Left ventricle myocardium superior (tissue), 1 donor: ENCODE measurements at regions not wholly inside any gene's neighbourhood (a gene's known extent, or its start where the extent isn't known, plus 50 kb on each side); places are given as distances from the start of the nearest gene placed in this dataset.

Experiments used
- ATAC-seq: fragments of 200-7000 bp; cut with Tn5 transposase; one replicate; pipeline ENCODE4 v1.9.1; 2020; ENCODE audit warnings: mild to moderate bottlenecking, moderate library complexity
- DNase-seq: peaks from one replicate; pipeline ENCODE4 v3.0.0-alpha.2; 2020
- intact Hi-C: fragments of 100-400 bp; cut with micrococcal nuclease; formaldehyde crosslinking; loops from one replicate; pipeline ENCODE4 v1.11.0; 2022
- donor health status: DM: no; HTN: yes; CAD: no; lungs with severe emphysema.

DNA sequence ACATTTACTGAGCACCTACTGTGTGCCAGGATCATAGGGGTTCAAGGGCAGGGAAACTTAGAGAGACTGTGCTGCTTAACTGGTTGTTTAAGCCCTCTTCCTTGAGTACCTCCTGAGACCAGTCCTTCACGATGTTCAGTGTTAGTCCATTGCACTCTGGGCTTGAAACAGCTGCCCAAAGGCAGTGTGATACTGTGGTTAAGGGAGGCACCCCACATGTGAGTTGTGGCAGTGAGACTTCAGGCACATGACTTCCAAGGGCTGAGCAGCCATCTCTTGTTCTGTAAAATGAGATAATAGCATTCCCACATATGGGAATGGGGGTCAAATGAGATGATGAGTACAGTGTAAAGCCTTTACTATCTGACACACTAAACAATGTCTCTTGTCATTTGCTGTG is 75.1 kb downstream of the LINGO1 start:
- ATAC-seq (no peak), DNase-seq (no peak)
- intact Hi-C loops, result no loop called here

DNA sequence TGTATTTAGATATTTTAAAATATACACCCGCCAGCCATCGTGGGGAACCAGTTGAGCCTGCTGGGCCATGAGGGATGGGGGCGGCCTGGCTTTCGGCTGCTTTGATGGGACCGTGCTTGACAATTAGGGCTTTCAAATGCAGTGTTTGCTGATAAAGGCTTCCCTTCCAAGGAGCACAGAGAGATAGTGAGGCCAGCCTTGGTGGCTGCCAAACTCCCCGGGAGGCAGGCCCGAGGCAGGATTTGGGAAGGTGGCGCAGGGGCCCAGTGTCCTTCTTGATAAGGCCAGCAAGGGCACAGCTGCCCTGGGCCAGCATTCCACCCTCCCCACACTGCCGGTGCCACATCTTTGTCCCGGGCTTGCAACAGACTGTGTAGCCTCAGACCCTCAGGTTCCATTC is 75.6 kb downstream of the LINGO1 start:
- intact Hi-C loops, result no loop called here
- peak; percentile 85 for ATAC-seq
- peak; percentile 58 for DNase-seq

DNA sequence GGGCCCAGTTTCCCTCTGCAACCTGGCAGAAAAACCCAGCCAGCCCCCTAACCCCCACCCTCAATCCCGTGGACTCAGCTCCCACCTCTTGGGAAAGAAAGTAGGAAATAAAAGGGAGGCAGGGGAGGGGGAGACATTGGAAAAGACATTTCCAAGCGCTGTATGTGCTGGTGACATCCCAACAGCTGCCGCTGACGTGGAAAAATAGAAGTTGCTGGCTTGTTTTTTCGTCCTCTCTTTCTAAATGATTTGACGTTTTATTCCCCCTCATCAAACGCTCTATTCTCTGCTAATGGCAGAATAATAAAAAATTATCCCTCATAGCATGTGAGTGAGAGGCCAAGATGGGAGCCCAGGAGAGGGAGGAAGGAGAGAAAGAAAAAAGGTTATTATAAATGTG is 76.1 kb downstream of the LINGO1 start:
- no peak for DNase-seq
- intact Hi-C loops, result no loop called here
- no peak for ATAC-seq

DNA sequence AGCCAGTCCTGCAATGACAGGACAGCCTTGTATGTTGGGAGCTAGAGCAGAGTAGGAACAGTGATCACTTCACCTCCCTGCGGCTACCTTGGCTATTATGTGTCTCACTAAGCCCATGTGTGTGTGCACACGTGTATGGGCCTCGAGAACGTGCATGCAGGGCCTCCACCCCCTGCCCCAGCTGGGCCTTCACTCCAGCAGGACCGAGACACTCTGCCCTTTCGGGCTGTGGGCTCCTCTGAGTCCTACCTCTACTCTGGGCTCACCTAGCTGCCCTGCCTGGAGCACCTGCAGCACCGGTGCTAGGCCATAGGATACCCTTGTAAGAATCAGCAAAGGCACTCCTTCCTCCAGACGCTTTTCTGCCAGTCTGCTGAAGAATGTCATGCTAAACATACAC is 77.5 kb downstream of the LINGO1 start:
- intact Hi-C loops, result no loop called here
- DNase-seq (no peak), ATAC-seq (no peak)

DNA sequence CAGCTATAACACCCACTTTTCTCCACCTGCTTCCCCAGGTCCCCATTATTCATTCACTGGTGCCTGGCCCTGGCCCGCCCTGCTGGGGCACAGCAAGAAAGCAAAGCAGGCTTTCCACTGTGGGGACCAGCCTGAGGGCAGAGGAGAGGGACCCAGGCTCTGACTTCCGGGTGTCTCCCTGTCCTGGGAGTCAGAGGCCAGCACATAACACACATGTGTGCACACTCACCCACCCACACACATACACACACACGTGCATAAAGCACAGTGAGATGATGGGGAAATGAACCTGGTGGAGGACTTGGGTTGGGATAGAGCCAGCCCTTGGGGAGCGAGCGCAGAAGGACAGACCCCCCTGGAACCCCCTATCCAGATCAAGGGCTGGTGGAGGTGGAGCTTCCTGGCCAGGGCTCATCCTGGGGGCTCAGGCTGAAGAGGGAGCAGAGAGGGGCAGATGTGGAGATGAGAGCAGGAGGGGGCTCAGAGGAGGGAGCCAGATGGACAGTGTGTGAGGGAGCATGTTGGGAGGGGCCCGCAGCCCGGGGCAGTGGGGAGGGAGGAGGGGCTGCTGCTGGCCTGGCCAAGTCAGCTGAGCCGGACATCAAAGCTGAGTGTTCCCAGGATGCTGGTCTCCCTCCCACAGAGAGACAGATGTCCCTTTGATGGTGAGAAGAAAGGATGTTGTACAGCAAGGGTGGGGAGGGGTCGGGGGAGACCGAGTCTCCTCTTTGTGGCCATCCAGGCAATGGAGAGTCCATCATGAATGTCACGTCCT is 78.2 kb downstream of the LINGO1 start:
- intact Hi-C loops, result no loop called here
- DNase-seq (no peak), ATAC-seq (no peak)

DNA sequence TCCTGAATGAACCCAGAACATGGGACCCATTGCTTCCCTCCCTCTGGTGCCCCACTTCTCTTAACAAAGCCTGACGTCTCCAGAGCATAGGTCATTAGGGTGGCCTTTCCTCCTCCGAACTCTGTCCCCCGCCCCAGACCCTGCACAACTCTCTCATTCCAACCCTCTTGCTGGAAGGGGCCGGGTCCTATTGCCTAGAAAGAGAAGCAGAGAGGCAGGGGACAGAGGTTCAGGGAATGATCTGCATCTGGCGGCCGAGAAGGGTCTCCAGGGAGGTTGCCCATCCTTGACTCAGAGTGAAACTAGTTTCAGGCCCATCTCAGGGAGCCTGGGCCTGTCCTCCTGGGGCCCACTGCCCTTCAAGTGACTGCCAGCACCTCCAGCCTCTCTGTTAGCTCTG is 79.0 kb downstream of the LINGO1 start:
- intact Hi-C loops, result no loop called here
- ATAC-seq (no peak), DNase-seq (no peak)

DNA sequence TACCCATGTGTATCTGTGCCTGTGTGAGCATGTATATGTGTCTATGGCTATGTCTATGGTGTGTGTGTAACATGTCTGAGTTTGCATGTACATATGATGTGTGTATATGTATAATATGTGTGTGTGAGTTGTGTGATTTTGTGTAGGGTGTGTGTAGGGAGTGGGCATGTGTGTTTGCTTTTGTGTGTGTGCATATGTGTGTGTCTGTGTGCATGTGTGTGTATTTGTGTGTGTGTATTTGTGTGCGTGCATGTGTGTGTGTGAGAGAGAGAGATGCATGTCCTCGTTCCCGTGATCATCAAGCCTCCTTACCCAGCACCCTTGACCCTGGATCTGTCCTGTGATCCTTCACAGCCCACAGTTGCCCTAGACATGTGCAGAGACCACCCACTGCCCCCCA is 79.5 kb downstream of the LINGO1 start:
- ATAC-seq, result no peak
- intact Hi-C loops, result no loop called here
- no peak for DNase-seq

DNA sequence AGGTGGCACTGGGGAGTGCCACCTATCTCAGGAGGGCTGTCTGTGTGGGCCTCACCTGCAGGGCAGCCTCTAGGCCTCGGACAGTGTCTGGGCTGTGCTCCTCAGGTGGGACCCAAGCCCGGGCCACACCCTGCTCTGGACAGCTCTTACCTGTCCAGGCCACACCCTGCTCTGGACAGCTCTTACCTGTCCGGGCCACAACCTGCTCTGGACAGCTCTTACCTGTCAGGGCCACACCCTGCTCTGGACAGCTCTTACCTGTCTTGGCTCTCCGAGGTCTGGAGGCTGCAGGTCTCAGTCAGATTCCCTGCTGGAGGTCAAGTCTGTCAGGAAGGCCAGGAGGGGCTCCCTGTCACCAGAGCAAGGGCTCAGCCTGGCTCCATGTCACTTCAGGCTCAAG is 80.6 kb downstream of the LINGO1 start:
- no peak for DNase-seq
- intact Hi-C loops, result no loop called here
- no peak for ATAC-seq

DNA sequence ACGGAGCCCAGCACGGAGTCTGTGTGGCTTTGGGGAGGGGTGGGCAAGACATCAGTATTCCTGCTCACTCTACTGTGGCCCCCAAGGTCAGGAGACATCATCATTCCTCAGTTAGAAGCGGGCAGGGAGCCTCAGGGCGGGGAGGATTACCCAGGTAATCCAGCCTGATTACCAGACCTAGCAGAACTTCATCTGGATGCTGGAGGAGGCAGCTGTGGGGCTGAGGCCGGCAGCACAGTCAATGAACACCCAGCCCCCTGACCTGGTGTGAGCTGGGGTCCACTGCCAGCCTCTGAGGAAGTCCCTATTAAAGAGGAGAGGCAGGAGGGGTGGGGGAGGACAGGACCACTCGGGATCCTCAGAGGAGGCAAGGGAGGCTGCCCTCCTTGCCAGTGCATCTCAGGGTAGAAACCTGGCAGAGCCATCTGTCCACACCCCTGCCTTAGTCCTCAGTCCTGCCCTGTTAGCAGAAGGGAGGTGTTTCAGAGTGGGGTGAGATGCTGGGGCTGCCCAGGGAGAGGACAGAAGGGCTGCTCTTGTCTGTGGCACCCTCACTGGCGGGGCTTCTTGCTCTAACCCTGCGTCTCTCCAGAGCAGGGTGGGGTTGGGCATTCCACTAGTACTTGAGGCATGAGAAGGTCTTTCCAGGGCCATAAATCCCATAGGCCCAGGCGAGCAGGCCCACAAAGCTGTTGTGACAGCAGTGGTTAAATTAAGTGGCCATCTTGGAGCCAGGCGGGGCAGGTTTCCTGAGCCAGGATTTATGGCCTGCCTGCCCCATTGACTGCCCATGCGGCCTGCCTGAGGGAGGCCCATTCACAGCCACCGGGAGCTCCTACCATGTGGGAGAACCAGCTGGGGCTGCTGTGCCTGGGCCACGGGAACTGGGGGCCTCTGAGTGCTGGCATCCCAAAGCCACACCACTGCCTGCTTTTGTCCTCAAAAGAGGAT is 82.1 kb downstream of the LINGO1 start:
- ATAC-seq (no peak), DNase-seq (no peak)
- intact Hi-C loops, result no loop called here

DNA sequence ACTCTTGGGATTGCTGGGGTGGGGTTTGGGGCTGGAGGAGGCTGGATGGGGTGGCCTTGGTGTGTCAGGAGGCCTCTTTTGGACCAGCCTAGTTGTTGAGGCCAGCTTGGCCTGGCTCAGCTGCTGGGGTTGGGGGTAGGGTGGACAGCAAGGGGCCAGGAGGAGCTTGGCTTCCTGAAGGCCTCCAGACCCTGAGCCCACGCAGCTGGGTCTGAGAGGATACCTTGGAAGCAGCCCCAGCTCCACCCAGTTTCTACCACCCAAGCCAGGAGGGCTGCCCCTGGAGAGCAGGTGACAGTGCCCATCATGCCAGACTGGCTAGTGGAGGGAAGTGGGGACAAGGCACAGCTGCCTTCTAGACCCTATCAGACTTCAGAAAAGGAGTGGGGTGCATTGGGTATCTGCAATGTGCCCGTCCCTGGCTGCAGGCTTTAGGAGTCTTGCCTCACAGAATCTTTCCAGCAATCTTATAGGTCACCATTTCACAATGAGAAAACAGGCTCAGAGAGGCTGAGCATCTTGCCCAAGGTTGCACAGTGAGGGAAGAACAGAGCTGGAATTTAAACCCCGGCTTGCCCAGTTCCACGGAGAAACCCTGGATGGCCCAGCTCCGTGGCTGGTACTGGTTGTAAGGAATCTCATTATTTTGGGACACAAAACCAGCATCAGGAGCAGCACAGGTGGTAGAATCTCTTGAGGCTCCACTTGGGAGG is 83.0 kb downstream of the LINGO1 start:
- no peak for ATAC-seq
- intact Hi-C loops, result no loop called here
- DNase-seq, result no peak

DNA sequence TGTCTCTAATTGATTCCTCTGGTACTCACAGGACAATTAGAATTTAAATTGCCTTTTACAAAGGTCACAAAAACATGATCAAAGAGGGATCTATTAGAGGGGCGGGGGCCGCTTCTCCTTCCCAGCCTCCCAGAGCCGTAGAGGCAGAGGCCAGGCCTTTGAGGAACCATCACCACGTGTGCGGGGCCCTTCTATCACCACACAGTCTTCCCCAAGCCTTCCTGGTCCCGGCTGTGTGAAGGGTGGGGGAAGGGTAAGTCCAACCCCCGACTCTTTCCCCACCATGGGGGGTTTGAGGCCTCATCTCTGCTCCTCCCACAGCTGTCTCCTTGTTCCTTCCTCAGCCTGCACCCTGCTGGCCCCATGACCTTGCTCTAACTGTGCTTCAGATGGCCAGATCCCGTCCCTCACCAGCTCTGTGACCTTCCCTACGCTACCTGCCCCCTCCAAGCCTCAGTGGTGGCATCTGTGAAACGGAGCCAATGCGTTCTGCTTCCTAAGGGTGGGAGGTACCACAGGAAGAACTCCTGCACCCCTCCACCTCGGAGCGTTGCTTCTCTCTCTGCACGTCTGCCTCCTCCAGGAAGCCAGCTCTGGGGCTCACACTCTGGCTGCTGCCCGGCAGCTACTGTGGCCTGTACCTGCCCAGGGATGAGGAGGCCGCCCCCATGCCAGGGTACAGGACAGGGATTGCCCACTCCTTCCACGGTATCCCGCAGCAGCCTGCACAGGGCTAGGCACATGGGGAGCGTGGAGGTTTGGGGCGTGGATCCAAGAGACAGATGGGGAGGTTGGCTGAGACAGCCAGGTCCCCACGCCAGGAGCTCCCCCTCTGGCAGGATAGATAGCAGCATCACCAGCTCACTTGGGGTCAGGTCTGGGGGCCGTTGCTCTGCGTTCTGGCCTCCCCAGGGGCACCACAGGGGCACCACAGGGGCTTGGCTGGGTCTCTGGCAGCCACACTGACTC is 83.8 kb downstream of the LINGO1 start:
- ATAC-seq, result no peak
- intact Hi-C loops, result no loop called here
- no peak for DNase-seq

DNA sequence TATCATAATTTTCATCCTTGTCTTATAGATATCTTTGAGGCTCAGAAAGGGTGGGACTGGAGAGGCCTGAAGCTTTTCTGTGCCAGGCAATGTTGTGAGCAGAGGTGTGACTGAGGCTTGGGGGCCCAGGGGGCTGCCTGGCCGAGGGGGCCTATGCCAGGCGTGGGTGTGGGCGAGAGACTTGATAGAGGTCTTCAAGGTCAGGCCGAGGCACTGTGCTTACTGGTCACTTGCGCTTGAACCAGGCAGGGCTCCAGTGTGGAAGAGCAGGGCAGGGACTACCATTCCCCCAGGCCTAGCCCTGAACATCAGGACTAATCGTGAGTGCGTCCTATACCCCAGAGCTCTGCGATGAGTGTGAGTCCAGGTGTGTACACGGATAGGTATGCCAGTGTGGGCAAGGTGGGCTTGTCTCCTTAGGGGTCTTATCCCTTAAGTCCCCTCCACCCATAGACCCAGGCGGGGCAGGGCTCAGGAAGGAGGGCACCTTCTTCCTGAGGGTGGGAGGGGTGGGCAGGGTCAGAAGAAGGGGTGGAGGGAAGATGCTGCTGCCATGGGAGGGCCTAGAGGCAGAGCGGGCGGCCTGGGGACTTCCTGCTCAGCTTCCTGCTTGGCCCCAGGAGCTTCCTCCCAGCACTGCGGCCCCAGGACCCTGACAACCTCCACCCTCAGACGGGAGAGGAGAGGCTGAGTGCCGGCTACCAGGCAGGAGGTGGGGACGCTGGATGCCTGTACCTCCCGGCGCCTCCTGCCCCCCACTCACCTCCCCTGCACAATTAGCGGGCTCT is 84.7 kb downstream of the LINGO1 start:
- no peak for ATAC-seq
- intact Hi-C loops, result no loop called here
- DNase-seq, result no peak

DNA sequence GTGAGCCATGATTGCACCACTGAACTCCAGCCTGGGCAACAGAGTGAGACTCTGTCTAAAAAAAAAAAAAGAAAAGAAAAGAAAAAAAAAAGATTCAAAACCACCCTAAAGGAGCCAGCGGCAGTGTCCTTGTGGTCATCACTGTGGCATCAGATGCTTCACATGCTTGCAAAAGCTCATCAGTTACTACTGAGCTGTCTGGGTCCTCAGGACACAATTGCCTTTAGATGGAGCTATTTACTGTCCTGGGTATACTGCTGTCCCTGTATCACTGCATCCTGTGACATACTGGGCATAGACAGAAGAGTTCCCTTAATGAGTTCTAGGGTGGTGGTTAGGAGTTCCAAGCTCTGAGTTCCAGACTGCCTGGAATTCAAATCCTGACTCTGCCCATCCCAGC is 85.8 kb downstream of the LINGO1 start:
- DNase-seq, result no peak
- intact Hi-C loops, result no loop called here
- ATAC-seq, result no peak

DNA sequence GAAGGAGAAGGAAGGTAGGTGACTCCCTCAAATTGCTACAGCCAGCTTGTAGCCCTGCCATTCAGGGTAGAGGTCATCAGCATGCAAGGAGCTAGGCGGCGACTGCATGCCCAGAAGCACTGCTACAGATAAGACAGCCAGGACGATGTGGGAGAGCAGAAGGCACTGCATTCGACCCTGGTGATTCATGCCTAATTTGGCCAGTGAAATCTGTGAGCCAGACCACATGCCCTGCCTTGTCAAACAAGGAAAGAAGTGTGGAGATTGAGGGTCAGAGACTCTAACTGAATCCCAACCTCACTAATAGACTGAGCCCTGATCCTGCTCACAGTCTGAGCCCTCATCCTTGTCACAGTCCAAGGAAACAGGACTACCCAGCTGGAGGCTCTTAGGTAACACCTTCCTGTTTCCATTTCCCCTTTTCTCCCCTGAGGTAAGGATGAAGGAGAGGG is 86.6 kb downstream of the LINGO1 start:
- ATAC-seq, result peak; percentile 36
- DNase-seq, result no peak
- intact Hi-C loops, result no loop called here

DNA sequence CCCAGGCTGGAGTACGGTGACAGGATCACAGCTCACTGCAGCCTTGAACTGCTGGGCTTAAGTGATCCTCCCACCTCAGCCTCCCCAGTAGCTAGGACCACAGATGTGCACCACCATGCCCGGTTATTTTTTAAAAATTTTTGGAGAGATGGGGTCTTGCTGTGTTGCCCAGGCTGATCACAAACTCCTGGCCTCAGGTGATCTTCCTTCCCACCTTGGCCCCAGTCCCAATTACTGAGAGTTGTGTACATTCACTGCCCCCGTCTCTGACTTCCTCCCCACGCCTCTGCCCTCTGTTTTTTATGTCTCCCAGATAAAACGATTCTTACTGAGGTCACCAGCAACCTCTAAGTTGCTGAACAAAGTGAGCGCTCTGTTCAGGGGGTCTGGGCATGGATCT is 87.7 kb downstream of the LINGO1 start:
- DNase-seq (no peak), ATAC-seq (no peak)
- intact Hi-C loops, result no loop called here

DNA sequence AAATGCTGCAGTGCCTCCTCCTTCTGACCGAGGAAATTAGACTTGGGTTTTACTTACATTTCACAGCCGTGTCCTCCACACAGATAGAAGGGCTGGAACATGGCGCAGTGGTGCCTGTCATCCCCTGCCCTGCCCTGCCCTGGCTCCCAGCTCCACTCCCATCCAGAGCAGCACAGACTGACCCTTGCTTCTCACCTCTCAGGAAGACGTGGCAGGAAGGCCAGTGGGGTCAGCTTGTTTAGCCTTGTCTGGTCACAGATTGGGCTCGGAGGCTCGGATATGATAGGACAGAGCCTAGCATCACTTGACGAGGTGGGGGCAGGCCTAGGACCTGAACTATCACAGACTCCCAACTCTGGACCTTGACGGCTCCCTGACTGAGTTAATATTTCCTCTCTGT is 88.5 kb downstream of the LINGO1 start:
- ATAC-seq (no peak), DNase-seq (no peak)
- intact Hi-C loops, result loop anchor here (5.0 kb wide), 1 partner anchor 357 kb away; no protein-coding TSS in a partner anchor

DNA sequence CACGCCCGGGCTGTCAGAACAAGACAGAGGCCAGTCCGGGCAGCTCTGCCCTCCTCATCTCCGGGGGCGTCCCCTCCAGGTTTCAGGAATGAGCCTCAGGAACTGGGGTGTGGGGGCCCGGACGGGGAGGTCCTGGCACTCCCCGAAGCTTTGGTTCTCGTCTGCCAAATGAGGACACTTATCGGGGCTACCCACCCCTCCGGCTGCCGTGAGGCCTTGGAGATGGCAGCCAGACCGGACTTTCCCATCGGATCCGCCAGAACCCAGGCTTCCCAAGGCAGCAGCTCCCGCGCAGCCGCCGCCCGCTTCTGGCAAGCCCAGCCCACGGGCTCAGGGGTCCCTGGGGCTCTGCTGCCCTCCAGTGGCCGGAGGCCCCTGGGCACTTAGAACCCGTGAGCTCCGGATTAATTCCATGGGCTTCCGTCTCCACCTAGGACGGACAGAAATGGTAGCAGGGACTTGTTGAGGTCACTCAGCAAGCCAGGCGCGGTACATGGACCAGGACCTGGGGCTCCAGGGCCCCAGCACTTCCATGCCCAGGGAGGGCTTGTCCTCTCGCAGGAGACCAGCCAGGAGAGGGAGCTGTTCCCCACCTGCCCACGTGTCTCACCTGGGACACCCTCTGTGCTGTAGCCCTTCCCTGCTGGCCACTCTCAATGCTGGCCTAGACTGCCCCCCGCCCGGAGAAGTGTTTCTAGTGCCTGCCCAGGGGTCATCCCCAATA is 89.4 kb downstream of the LINGO1 start:
- ATAC-seq (peak; percentile 90), DNase-seq (peak; percentile 95)
- intact Hi-C loops, result loop anchor here (5.0 kb wide), 1 partner anchor 356 kb away; no protein-coding TSS in a partner anchor
